ENCODE measurements at regions not wholly inside any gene's neighbourhood (a gene's known extent, or its start where the extent isn't known, plus 50 kb on each side); places are given as distances from the start of the nearest gene placed in this dataset.

- TF ChIP-seq CTCF (conservative IDR thresholded peaks at IDR 0.05), result no peak
- TF ChIP-seq EZH2 (IDR thresholded peaks at IDR 0.05; ENCODE audit: low read depth), result no peak
These were observed 122.8 kb upstream of the PAXBP1 start for GRCh38 chr21:32894321-32894720.
